Panc1 (cell line): ENCODE measurements at regions not wholly inside any gene's neighbourhood (a gene's known extent, or its start where the extent isn't known, plus 50 kb on each side); places are given as distances from the start of the nearest gene placed in this dataset.

Source experiments
- POLR2AphosphoS5 ChIP-seq: IDR thresholded peaks from 2 replicates; pipeline ENCODE4 v1.6.1; 2012; ENCODE audit warnings: mild to moderate bottlenecking, low read depth, low read length, moderate library complexity
- TF ChIP-seq, protein P1 (sequence below): fragments of 450-650 bp; IDR thresholded peaks from 2 replicates; pipeline ENCODE4 v1.5.1; 2017; ENCODE audit warnings: mild to moderate bottlenecking

DNA sequence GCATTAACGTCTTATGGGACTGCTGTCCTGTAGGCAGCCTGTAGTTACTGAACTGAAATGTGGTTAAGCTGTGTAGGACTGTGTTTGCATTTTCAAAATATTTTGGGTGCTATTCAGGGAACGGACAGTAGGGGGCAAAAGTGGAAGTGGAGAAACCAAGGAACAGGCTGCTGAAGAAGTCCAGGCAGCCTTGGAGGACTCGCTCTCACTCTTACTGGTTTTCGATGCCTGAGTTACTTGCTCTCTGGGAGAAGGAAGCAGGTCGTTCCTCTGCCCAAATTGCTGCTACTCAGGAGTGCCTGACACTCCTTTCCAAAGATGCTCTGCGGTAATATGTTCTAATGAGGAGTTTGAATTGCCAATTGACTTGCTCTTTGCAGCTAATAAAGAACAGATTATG is 64.5 kb upstream of the RBFOX1 start:
- TF ChIP-seq, protein P1, sequence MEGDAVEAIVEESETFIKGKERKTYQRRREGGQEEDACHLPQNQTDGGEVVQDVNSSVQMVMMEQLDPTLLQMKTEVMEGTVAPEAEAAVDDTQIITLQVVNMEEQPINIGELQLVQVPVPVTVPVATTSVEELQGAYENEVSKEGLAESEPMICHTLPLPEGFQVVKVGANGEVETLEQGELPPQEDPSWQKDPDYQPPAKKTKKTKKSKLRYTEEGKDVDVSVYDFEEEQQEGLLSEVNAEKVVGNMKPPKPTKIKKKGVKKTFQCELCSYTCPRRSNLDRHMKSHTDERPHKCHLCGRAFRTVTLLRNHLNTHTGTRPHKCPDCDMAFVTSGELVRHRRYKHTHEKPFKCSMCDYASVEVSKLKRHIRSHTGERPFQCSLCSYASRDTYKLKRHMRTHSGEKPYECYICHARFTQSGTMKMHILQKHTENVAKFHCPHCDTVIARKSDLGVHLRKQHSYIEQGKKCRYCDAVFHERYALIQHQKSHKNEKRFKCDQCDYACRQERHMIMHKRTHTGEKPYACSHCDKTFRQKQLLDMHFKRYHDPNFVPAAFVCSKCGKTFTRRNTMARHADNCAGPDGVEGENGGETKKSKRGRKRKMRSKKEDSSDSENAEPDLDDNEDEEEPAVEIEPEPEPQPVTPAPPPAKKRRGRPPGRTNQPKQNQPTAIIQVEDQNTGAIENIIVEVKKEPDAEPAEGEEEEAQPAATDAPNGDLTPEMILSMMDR = peak; percentile 76
- no peak for TF ChIP-seq POLR2AphosphoS5
